Adrenal gland (tissue), 9 donors: ENCODE measurements at regions not wholly inside any gene's neighbourhood (a gene's known extent, or its start where the extent isn't known, plus 50 kb on each side); places are given as distances from the start of the nearest gene placed in this dataset.

Source experiments
- DNase-seq, 7 donors: peaks; one replicate each; pipeline ENCODE4 v3.0.0-alpha.2; 2019 to 2020
- H3K27ac ChIP-seq, 5 donors: fragments of 200-600 bp; sonication (generic) in 4 of 5; 1 replicate in 3 of 5; 2 replicates in 2 of 5; pipeline versions ENCODE4 v1.5.1 to v1.8.0; 2016 to 2020; ENCODE audit warnings: mild to moderate bottlenecking in 1 of 5
- H3K27me3 ChIP-seq: fragments of 200-600 bp; 2 replicates; pipeline ENCODE4 v1.8.0; 2021
- H3K36me3 ChIP-seq, 2 donors: fragments of 200-600 bp; replicated peaks in 1 of 2; 1 replicate in 1 of 2; 2 replicates in 1 of 2; pipeline versions ENCODE4 v1.5.1 to v1.8.0; 2018 to 2022
- H3K4me1 ChIP-seq, 2 donors: fragments of 200-600 bp; replicated peaks in 1 of 2; 1 replicate in 1 of 2; 2 replicates in 1 of 2; pipeline versions ENCODE4 v1.5.1 to v1.8.0; 2018 to 2021
- H3K4me3 ChIP-seq, 4 donors: fragments of 200-600 bp; sonication (generic) in 3 of 4; one replicate each; pipeline ENCODE4 v1.5.1; 2016 to 2018
- H3K9me3 ChIP-seq, 3 donors: fragments of 200-600 bp; sonication (generic) in 1 of 3; replicated peaks in 1 of 3; 1 replicate in 2 of 3; 2 replicates in 1 of 3; pipeline versions ENCODE4 v1.5.1 to v1.8.0; 2016 to 2021
- POLR2A ChIP-seq, 2 donors: fragments of 450-650 bp; IDR thresholded peaks; one replicate each; pipeline ENCODE4 v1.6.1; 2017; ENCODE audit warnings: antibody characterized with exemption in 2 of 2, mild to moderate bottlenecking in 2 of 2, moderate library complexity in 1 of 2
- WGBS, 4 donors: extraction: QIAGEN DNeasy Blood & Tissue Kit in 2 of 4; methylation state at CpG; one replicate each; pipeline versions ENCODE4 v1.1.5 to v1.1.7; 2013 to 2017; 5-methylcytosine and 5-hydroxymethylcytosine counted together
- intact Hi-C, 2 donors: fragments of 100-400 bp; cut with DNase I; formaldehyde crosslinking; loops; one replicate each; pipeline versions ENCODE4 v1.14.1 to v1.15.0; 2022 to 2023
- TF ChIP-seq, protein P1 (sequence below), 6 experiments: fragments of 450-650 bp in 4 of 6; fragments of 200-600 bp in 2 of 6; sonication (generic) in 1 of 6; IDR thresholded peaks; 1 replicate in 5 of 6; 2 replicates in 1 of 6; pipeline versions ENCODE4 v1.5.1 to v1.8.0; 2016 to 2021; ENCODE audit warnings: antibody characterized with exemption in 6 of 6, mild to moderate bottlenecking in 2 of 6, moderate library complexity in 1 of 6
- donor health status: healthy with polysubstance abuse.
- donor health status: Bipolar disorder and iron deficiency.
- donor health status: DM: yes; HTN: yes; CAD: no.
- donor health status: DM: no; HTN: no; CAD: no.
- donor health status: DM: no; HTN: no; CAD: no.

GRCh38 chr5:30918171-30918570 lies 275.3 kb upstream of the CDH6 start:
- Histone ChIP-seq H3K27ac (no peak overlapping the region), H3K9me3 (no peaks in the 10 kb centered on the region), H3K27me3 (no peaks in the 10 kb centered on the region), H3K36me3 (no peaks in the 10 kb centered on the region), H3K4me1 (no peaks in the 10 kb centered on the region), H3K4me3 (no peak overlapping the region)
- WGBS, 4 donors: 72 to 79% (median 76%) methylated on average over 5 of the region's 5 CpGs
- intact Hi-C loops: no loop called here
- TF ChIP-seq, protein P1, sequence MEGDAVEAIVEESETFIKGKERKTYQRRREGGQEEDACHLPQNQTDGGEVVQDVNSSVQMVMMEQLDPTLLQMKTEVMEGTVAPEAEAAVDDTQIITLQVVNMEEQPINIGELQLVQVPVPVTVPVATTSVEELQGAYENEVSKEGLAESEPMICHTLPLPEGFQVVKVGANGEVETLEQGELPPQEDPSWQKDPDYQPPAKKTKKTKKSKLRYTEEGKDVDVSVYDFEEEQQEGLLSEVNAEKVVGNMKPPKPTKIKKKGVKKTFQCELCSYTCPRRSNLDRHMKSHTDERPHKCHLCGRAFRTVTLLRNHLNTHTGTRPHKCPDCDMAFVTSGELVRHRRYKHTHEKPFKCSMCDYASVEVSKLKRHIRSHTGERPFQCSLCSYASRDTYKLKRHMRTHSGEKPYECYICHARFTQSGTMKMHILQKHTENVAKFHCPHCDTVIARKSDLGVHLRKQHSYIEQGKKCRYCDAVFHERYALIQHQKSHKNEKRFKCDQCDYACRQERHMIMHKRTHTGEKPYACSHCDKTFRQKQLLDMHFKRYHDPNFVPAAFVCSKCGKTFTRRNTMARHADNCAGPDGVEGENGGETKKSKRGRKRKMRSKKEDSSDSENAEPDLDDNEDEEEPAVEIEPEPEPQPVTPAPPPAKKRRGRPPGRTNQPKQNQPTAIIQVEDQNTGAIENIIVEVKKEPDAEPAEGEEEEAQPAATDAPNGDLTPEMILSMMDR (IDR thresholded peaks at IDR 0.05): no peak
- DNase-seq: no peak

GRCh38 chr5:30908356-30908755 lies 285.1 kb upstream of the CDH6 start:
- Histone ChIP-seq H3K36me3 (no peaks in the 10 kb centered on the region), H3K9me3 (no peaks in the 10 kb centered on the region), H3K27me3 (no peaks in the 10 kb centered on the region), H3K4me3 (no peak overlapping the region), H3K4me1 (no peaks in the 10 kb centered on the region), H3K27ac (no peak overlapping the region)
- no peak for TF ChIP-seq POLR2A (IDR thresholded peaks at IDR 0.05)
- TF ChIP-seq, protein P1 (IDR thresholded peaks at IDR 0.05): no peak
- intact Hi-C loops: no loop called here
- DNase-seq: no peak
- WGBS, 4 donors: 71 to 76% (median 75%) methylated on average over 3 of the region's 3 CpGs

DNA sequence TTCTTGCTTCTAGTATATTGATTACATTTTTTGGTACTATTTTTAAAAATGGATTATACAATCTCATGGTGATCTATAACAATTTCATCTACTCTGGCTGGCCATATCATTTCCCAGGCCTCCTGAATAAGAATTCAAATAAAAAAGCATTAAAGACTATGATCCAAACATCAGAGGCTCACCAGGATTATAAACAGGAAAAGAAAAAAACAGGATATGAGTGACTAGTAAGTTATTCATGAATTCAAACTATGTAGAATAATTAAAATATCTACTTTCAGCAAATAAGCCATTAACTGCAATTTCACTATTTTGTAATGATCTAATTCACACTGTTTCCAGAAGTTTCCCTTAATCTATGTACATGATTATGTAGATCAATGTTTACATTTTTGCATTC lies 293.1 kb upstream of the CDH6 start:
- intact Hi-C loops: no loop called here
- no peak for DNase-seq
- Histone ChIP-seq H3K27ac (no peak overlapping the region), H3K36me3 (no peaks in the 10 kb centered on the region), H3K4me3 (no peak overlapping the region), H3K4me1 (no peaks in the 10 kb centered on the region), H3K27me3 (no peaks in the 10 kb centered on the region), H3K9me3 (no peaks in the 10 kb centered on the region)
- TF ChIP-seq, protein P1 (IDR thresholded peaks at IDR 0.05): no peak
- TF ChIP-seq POLR2A (IDR thresholded peaks at IDR 0.05): no peak

GRCh38 chr5:30894811-30895210 lies 298.7 kb upstream of the CDH6 start:
- no peaks in the 10 kb centered on the region for H3K9me3 ChIP-seq
- no peak overlapping the region for H3K27ac ChIP-seq
- no peaks in the 10 kb centered on the region for H3K27me3 ChIP-seq
- intact Hi-C loops: no loop called here
- 70 to 80% (median 74%) methylated on average over 2 of the region's 2 CpGs for WGBS, 4 donors
- TF ChIP-seq POLR2A (IDR thresholded peaks at IDR 0.05): no peak
- TF ChIP-seq, protein P1 (IDR thresholded peaks at IDR 0.05): no peak
- no peak for DNase-seq
- H3K4me3 ChIP-seq: no peak overlapping the region
- H3K36me3 ChIP-seq: no peaks in the 10 kb centered on the region
- H3K4me1 ChIP-seq: no peaks in the 10 kb centered on the region
